HK-2 (cell line): ENCODE measurements at regions not wholly inside any gene's neighbourhood (a gene's known extent, or its start where the extent isn't known, plus 50 kb on each side); places are given as distances from the start of the nearest gene placed in this dataset.

Experiments used
- DNase-seq: peaks from one replicate; pipeline ENCODE4 v3.0.0-alpha.2; 2018; ENCODE audit not compliant: unreplicated experiment

GRCh38 chr4:121227341-121227792 lies 63.2 kb upstream of the TNIP3 start:
- DNase-seq = no peak

GRCh38 chr4:121226362-121226761 lies 62.2 kb upstream of the TNIP3 start:
- DNase-seq = no peak

GRCh38 chr4:121221608-121222007 lies 57.5 kb upstream of the TNIP3 start:
- no peak for DNase-seq

- no peak for DNase-seq
These were observed 57.1 kb upstream of the TNIP3 start for GRCh38 chr4:121221201-121221600.

- no peak for DNase-seq
These were observed 56.6 kb upstream of the TNIP3 start for GRCh38 chr4:121220698-121221097.

DNA sequence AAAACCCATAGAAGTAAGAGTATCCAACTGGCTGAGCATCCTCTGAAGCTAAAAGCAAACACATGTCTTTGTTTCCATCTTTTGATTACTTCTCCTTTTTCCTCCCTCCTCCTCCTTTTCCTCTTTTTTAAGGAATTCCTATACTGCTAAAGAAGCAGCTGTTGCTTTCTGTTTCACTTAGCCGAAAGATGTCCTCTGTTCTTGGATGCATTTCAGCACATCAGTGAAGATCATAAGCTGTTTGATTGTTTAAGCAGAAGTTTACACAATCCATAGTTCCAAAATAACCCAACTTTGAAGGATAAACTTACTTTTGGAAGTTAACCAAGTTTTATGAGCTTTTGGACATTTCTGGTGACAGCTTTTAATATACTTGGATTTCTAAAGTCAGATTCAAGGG lies 55.1 kb upstream of the TNIP3 start:
- no peak for DNase-seq

GRCh38 chr4:121217351-121217750 lies 53.2 kb upstream of the TNIP3 start:
- no peak for DNase-seq

DNA sequence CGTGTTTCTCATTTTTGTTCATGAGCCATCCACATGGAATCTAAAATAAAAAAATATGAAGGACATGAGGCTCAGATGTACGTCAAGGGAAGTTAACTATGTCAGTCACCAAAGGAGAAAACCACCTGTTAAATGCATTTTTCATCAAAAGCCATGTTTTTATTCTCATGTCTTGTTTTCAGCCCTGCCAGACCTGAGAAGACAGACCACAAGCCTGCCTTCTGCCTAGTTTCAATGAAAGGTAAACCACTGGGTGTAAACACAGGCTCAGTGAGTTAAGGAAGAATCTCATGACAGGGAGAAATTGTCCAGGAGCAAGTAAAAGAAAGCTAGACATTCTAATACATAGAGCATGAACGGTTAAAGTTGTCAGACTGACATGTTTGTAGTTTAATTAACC lies 52.3 kb upstream of the TNIP3 start:
- DNase-seq = no peak

- DNase-seq = no peak
These were observed 49.8 kb upstream of the TNIP3 start for GRCh38 chr4:121213940-121214339.
